M059J (cell line): ENCODE measurements at regions not wholly inside any gene's neighbourhood (a gene's known extent, or its start where the extent isn't known, plus 50 kb on each side); places are given as distances from the start of the nearest gene placed in this dataset.

Experiments used
- DNase-seq: peaks from one replicate; pipeline ENCODE4 v3.0.0-alpha.2; 2012; ENCODE audit warnings: low read depth

GRCh38 chr22:22094514-22094913 is 111.9 kb upstream of the TOP3B start:
- no peak for DNase-seq

DNA sequence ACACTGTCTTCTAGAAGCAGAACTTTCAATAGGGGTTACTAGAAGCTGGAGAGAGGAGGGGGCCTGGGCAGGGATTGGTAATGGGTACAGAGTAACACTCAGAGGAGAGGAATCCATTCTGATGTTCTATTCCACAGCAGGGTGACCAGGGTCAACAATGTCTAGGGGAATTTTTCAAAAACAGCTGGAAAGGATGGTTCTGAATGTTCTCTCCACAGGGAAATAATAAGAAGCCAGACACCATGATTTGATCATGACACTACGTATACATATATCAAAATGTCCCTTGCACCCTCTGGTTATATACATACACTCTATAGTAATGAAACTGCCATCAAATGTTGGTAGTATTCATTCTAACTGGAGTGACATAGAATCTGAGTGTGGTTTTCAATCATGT is 111.2 kb upstream of the TOP3B start:
- no peak for DNase-seq

DNA sequence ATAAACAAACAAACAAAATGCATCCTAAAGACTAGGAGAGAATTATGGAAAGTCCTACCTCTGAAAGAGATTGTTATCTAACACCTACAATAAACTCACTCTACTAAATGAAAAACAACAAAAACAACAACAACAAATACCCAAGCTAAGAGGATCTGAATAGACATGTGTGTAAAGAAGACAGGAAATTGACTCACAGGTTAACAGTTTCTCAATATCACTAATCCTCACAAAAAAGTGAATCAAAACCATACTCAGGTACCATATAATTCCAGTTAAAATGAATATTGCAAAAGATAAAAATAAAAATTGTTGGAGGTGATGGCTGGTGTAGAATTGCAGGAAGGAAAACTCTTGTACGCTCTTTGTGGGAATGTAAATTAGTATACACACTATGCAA is 110.4 kb upstream of the TOP3B start:
- DNase-seq, result no peak

GRCh38 chr22:22092101-22092500 is 109.5 kb upstream of the TOP3B start:
- DNase-seq, result no peak

DNA sequence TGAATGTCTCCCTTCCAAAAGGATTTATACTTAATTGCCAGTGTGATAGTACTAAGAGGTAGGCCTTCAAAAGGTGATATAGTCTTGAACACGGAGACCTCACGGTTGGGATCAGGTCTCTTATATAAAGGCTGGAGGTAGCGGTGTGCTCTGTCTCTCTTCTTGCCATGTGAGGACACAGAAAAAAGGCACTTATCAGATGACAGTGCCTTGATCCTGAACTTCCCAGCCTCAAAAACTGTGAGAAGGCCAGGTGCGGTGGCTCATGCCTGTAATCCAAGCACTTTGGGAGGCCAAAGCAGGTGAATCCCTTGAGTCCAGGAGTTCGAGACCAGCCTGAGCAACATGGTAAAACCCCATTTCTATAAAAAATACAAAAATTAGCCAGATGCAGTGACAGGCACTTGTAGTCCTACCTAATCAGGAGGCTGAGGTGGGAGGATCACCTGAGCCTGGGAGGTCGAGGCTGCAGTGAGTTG is 108.9 kb upstream of the TOP3B start:
- DNase-seq, result no peak

DNA sequence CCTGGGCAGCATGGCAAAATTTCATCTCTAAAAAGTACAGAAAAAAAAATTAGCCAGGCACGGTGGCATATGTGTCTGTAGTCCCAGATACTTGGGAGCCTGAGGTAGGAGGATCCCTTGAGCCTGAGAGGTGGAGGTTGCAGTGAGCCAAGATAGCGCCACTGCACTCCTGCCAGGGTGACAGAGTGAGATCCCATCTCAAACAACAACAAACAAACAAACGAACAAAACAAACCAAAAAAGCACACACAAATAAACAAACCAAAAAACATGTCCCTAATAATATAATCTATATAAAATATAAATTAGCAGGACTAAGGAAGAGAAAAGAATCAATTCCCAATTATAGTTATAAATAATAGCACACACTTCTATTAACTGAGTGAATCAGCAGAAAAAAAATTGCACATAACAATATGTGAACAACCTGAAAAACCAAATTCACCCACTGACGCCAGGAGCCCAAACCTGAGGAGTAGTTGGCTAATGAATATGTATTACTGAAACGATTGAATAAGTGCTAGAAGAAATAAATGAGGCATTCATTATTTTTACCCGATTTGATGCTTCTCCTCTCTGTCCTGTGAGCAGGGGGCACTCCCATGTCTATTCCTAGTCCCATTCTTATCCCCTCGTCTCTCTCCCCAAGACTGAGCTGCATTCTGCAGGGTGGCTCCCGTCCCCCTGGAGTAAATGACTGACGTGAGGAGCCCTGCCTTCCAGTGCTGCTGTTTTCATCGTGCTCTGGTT is 108.2 kb upstream of the TOP3B start:
- DNase-seq, result no peak

GRCh38 chr22:22089459-22090308 is 107.1 kb upstream of the TOP3B start:
- DNase-seq, result no peak

GRCh38 chr22:22088658-22089458 is 106.3 kb upstream of the TOP3B start:
- no peak for DNase-seq

DNA sequence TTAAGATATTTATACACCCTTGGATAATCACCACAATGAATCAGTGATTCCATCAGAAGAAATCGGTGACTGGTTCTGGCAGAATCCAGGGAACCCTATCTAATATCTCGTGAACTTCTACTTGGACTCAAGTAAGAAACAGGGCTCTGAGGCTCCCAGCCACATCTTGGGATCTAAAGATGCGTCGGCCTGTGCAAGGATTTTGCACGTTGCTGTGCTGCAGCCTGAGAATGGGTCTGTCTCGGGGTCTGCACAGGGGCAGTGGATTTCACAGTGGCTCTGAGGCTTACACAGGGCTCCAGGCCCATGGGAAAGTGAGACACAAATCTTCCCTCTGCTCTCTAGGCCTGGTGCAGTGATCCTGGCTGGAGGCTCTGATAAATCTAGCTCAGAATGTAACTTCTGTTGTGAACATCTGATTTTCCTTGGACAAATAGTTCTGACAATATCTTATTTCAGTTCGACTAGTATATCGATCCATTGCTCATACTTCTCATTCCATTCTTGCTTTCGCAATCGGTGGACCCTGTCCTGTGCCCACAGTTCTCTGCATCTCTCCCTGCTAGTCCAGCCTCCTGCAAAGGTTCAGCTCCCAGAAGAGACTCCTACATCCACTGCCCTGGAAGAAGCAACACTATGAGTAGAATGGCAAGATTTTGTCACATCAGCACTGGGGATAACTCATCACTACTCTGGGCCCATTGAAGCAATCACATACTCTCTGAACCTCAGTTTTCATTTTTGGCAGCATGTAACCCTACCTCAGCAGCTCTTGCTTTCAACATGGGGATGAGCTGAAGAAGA is 105.5 kb upstream of the TOP3B start:
- no peak for DNase-seq

DNA sequence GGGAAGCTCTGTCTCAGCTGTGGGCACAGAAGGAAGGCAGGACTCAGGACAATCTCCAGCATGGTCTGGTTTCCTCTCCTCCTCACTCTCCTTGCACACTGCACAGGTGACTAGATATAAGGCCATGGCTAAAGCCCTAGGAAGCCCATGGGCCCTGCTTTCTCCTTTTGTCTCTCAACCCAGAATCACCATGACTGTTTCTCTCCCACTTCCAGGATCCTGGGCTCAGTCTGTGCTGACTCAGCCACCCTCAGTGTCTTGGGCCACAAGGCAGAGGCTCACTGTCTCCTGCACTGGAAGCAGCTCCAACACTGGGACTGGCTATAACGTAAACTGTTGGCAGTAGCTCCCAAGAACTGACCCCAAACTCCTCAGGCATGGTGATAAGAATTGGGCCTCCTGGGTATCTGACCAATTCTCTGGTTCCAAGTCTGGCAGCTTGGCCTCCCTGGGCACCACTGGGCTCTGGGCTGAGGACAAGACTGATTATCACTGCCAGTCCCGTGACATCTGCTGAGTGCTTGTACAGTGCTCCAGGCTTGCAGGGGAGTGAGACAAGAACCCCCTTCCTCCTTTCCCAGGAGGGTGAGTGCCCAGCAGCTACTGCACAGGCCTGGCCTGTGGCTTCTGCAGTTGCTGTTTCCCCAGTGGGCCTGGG is 104.0 kb upstream of the TOP3B start:
- peak; percentile 13 for DNase-seq

DNA sequence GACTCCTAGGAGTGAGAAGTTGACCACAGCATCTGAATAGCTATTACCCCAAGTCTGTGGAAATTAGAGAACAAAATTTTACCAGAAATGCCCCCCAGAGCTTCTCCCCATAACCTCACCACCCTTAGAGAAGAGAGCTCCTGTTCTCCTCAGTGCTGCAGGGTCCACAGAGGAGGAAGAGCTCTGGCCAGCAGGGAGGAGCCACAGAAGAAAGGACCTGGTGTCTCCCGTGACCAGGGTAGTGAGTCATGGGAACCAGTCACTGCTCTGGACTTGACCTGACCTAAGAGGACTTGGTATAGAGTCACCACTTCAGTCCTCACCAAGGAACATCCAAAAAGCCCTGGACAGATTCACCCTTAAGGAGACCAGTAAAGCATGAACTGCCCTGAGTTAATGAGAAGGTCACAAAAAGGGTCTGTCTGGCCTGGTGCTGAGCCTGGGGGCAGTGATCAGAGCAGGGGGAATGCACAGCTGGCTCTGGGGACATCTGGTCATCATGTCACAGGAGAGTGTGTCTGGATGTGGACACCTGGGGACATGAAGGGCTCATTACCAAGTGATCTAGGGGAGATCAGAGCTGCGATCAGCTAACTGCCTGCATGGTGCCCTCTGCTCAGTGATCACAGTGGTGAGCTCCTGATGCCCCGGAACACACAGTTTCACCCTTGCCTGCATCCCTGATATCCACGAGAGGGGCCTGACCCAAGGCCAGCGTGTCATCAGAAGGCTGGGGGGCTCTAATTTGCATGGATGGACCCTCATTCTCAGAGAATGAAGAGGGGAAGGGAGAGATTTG is 103.3 kb upstream of the TOP3B start:
- peak; percentile 54 for DNase-seq

- DNase-seq, result no peak
Observed at GRCh38 chr22:22084089-22084711, 101.6 kb upstream of the TOP3B start.

DNA sequence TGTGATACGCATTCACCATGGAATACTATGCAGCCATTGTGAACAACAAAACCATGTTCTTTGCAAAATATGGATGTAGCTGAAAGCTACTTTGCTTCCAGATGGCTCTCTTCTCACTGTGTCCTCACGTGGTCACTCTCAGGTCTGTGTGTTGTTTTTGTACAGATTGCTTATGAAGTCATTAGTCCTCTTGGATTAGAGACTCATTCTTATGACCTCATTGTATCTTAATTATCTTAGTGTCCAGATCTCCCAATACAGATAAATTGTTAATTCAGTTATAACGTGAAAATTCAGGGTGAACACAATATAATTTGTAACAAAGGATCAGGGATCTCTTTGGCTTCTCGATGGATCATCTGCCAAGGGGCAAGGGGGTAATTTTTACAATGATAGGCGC is 100.4 kb upstream of the TOP3B start:
- no peak for DNase-seq

- DNase-seq, result no peak
Observed at GRCh38 chr22:22082229-22082835, 99.7 kb upstream of the TOP3B start.

GRCh38 chr22:22080270-22080669 is 97.7 kb upstream of the TOP3B start:
- no peak for DNase-seq

- no peak for DNase-seq
Observed at GRCh38 chr22:22079404-22080148, 97.0 kb upstream of the TOP3B start.

DNA sequence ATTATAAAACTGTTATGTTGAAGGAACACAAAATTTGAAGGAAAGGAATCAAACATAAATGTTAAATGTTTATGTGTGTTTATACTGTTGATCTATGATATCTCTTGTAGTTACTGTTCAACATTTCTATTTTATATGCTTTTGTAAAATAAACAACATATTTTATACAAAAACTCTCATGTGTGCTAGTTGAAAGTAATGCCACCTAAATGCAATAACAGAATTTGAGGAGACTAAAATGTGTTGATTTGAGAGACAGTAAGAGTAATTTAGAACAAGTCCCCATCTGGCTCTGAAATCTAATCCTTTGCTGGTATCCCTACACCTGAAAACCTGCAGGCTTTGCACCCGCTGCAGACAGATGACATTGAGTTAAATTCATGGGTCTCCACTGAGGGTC is 95.7 kb upstream of the TOP3B start:
- DNase-seq, result no peak

DNA sequence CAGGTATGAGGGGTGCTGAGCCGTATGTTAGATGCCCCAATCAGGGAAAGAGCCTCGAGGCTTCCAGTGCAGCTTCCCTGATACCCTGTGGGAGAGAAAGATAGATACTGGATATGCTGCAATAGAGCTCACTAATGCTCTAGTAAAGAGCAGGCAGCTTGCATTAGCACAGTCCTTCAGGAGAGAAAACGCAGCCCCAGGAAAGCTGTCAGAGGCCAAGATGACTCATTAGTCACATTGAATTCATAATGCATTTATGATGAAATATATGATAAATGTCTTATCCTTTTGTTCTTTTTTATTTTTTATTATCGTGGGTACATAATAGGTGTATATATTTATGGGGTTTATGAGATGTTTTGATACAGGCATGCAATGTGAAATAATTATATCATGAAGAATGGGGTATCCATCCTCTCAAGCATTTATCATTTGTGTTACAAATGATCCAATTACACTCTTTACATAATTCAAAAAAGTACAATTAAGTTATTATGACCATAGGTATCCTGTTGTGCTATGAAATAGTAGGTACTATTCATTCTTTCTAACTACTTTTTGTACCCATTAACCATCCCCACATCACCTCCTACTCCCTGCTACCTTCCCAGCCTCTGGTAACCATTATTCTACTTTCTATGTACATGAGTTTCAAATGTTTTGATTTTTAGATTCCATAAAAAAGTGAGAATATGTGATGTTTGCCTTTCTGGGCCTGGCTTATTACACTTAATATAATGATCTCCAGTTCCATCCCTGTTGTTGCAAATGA is 94.5 kb upstream of the TOP3B start:
- DNase-seq, result no peak
